ENCODE measurements at regions not wholly inside any gene's neighbourhood (a gene's known extent, or its start where the extent isn't known, plus 50 kb on each side); places are given as distances from the start of the nearest gene placed in this dataset.

DNA sequence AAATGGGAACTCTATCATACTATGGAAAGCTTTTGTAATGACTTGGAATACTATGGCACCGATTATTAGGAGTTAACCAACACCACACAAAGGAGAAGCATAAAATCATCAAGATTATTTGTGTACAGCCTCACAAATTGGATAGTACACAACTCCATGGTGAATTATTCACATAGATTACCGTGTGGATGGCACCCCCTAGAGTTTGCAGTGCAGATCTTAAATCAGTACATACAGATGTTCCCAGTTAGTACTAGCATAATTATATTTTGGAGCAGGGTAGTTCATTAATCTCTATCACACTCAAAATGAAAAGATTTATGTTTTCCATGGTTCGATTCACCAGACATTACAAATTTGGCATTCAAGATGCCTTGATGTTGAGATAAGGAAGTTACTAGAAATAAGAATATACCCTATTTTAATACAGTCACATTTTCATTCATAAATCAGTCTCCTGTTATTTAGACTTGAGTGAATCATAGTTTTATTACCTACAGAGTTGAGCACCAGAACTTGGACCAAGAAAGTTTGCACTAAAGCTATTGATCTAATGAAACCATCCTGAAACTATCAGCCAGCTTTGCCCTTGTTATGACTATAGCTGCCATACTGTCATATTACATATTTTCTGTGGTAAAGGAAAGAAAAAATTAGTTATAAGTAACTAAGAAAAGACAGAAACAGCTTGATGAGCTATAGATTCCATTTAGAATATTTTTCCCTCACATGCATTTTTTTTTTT lies 531.8 kb downstream of the GLUD2 start:
- TF ChIP-seq CEBPB (IDR thresholded peaks at IDR 0.05) (no peak), EP300 (IDR thresholded peaks at IDR 0.05; ENCODE audit: borderline replicate concordance) (no peak), EGR1 (IDR thresholded peaks at IDR 0.05) (no peak), REST (IDR thresholded peaks at IDR 0.05; ENCODE audit: low read depth) (no peak), ZBTB7A (IDR thresholded peaks at IDR 0.05; ENCODE audit: low read depth) (no peak), CREB1 (IDR thresholded peaks at IDR 0.05; ENCODE audit: low read depth) (no peak), NFIC (IDR thresholded peaks at IDR 0.05) (no peak)
- TF ChIP-seq, protein P1, sequence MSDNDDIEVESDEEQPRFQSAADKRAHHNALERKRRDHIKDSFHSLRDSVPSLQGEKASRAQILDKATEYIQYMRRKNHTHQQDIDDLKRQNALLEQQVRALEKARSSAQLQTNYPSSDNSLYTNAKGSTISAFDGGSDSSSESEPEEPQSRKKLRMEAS (IDR thresholded peaks at IDR 0.05) = no peak
